Thoracic aorta (tissue), 2 donors: ENCODE measurements at regions not wholly inside any gene's neighbourhood (a gene's known extent, or its start where the extent isn't known, plus 50 kb on each side); places are given as distances from the start of the nearest gene placed in this dataset.

Experiments used
- ATAC-seq: fragments of 150-250 bp; one replicate; pipeline ENCODE4 v1.8.0; 2017; ENCODE audit warnings: low read depth; ENCODE audit not compliant: insufficient number of reproducible peaks, low FRiP score
- DNase-seq: peaks from one replicate; pipeline ENCODE4 v3.0.0-alpha.2; 2020; ENCODE audit warnings: low spot score
- H3K27ac ChIP-seq, 2 donors: fragments of 200-600 bp; sonication (generic); 1 replicate in 1 of 2; 2 replicates in 1 of 2; pipeline ENCODE4 v1.5.1; 2016; ENCODE audit warnings: mild to moderate bottlenecking in 2 of 2, moderate library complexity in 2 of 2
- H3K27me3 ChIP-seq: fragments of 200-600 bp; sonication (generic); replicated peaks from 2 replicates; pipeline ENCODE4 v1.6.0; 2016; ENCODE audit warnings: mild to moderate bottlenecking; ENCODE audit not compliant: insufficient read depth
- H3K36me3 ChIP-seq: fragments of 200-600 bp; sonication (generic); one replicate; pipeline ENCODE4 v1.5.1; 2016
- H3K4me1 ChIP-seq, 2 donors: fragments of 200-600 bp; sonication (generic); 1 replicate in 1 of 2; 2 replicates in 1 of 2; pipeline versions ENCODE4 v1.5.1 to v1.6.0; 2016; ENCODE audit warnings: low read depth in 2 of 2, mild to moderate bottlenecking in 1 of 2; ENCODE audit not compliant: control insufficient read depth in 1 of 2
- H3K4me3 ChIP-seq: fragments of 200-600 bp; sonication (generic); 2 replicates; pipeline ENCODE4 v1.5.1; 2016; ENCODE audit warnings: mild to moderate bottlenecking
- H3K9me3 ChIP-seq: fragments of 200-600 bp; sonication (generic); 2 replicates; pipeline ENCODE4 v1.5.1; 2016
- TF ChIP-seq, protein P1 (sequence below): fragments of 200-600 bp; sonication (generic); IDR thresholded peaks from one replicate; pipeline ENCODE4 v1.5.1; 2019; ENCODE audit warnings: antibody characterized with exemption

DNA sequence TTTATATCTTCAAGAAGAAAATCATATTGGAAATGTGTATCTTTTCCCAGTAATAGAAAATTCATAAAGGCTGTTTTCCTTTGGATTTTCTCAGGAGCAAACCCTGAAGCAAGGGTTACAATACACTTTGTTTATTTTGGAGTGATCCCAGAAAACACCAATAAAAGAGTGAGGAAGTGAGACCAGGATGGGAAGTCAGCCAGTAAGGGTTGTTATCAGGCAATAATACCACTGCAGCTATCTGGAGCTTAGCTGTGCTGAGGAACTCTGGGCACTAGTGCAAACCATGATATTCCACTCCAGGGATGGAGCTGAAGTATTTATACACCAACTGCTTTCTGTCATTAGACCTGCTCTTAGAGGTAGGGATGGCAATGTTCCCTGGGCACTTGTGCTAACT is 1002.3 kb downstream of the FLRT2 start:
- DNase-seq (no peak), ATAC-seq (no peak)
- Histone ChIP-seq H3K36me3 (no peaks in the 10 kb centered on the region), H3K27ac (no peak overlapping the region), H3K4me1 (no peaks in the 10 kb centered on the region), H3K27me3 (no peaks in the 10 kb centered on the region), H3K4me3 (no peak overlapping the region), H3K9me3 (no peaks in the 10 kb centered on the region)
- TF ChIP-seq, protein P1, sequence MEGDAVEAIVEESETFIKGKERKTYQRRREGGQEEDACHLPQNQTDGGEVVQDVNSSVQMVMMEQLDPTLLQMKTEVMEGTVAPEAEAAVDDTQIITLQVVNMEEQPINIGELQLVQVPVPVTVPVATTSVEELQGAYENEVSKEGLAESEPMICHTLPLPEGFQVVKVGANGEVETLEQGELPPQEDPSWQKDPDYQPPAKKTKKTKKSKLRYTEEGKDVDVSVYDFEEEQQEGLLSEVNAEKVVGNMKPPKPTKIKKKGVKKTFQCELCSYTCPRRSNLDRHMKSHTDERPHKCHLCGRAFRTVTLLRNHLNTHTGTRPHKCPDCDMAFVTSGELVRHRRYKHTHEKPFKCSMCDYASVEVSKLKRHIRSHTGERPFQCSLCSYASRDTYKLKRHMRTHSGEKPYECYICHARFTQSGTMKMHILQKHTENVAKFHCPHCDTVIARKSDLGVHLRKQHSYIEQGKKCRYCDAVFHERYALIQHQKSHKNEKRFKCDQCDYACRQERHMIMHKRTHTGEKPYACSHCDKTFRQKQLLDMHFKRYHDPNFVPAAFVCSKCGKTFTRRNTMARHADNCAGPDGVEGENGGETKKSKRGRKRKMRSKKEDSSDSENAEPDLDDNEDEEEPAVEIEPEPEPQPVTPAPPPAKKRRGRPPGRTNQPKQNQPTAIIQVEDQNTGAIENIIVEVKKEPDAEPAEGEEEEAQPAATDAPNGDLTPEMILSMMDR, result no peak

GRCh38 chr14:86530457-86530856 is 1000.5 kb downstream of the FLRT2 start:
- Histone ChIP-seq H3K27ac (no peak overlapping the region), H3K27me3 (no peaks in the 10 kb centered on the region), H3K4me1 (no peaks in the 10 kb centered on the region), H3K9me3 (no peaks in the 10 kb centered on the region), H3K36me3 (no peaks in the 10 kb centered on the region), H3K4me3 (no peak overlapping the region)
- TF ChIP-seq, protein P1, result no peak
- no peak for DNase-seq
- no peak for ATAC-seq

DNA sequence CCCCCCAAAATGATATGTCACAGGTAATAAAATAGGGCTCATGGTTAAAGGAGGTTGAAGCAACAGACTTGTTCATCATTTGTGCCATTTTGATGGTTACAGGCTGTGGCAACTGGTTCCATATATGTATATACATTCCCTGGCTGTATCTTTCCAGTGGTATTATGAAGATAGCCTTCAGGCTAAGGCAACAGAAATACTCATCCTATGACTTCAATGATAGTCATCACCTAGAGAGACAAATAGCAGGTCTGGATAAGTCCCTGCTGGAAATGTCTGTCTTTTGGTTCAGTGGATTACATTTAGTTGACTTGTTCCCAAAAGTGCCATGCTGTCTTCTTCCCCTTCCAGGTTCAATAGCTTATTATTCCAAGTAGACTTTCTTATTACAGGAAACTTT is 997.4 kb downstream of the FLRT2 start:
- DNase-seq (no peak), ATAC-seq (no peak)
- Histone ChIP-seq H3K27me3 (no peaks in the 10 kb centered on the region), H3K4me3 (no peak overlapping the region), H3K27ac (no peak overlapping the region), H3K4me1 (no peaks in the 10 kb centered on the region), H3K36me3 (no peaks in the 10 kb centered on the region), H3K9me3 (no peaks in the 10 kb centered on the region)
- TF ChIP-seq, protein P1, result no peak

GRCh38 chr14:86525673-86526072 is 995.7 kb downstream of the FLRT2 start:
- TF ChIP-seq, protein P1, result no peak
- ATAC-seq (no peak), DNase-seq (no peak)
- H3K4me1 ChIP-seq, result no peaks in the 10 kb centered on the region
- no peaks in the 10 kb centered on the region for H3K36me3 ChIP-seq
- no peak overlapping the region for H3K4me3 ChIP-seq
- H3K27ac ChIP-seq, result no peak overlapping the region
- no peaks in the 10 kb centered on the region for H3K9me3 ChIP-seq
- no peaks in the 10 kb centered on the region for H3K27me3 ChIP-seq

- DNase-seq, result no peak
- no peaks in the 10 kb centered on the region for H3K36me3 ChIP-seq
- ATAC-seq, result no peak
- H3K27me3 ChIP-seq, result no peaks in the 10 kb centered on the region
- no peak overlapping the region for H3K27ac ChIP-seq
- H3K4me3 ChIP-seq, result no peak overlapping the region
- no peaks in the 10 kb centered on the region for H3K9me3 ChIP-seq
- H3K4me1 ChIP-seq, result no peaks in the 10 kb centered on the region
- TF ChIP-seq, protein P1, result no peak
These were observed 991.9 kb downstream of the FLRT2 start for GRCh38 chr14:86521843-86522242.
